Panc1 (cell line): ENCODE measurements at regions not wholly inside any gene's neighbourhood (a gene's known extent, or its start where the extent isn't known, plus 50 kb on each side); places are given as distances from the start of the nearest gene placed in this dataset.

ENCODE experiments used
- CTCF ChIP-seq: fragments of 450-650 bp; IDR thresholded peaks from 2 replicates; pipeline ENCODE4 v1.5.1; 2017; ENCODE audit warnings: mild to moderate bottlenecking
- POLR2AphosphoS5 ChIP-seq: IDR thresholded peaks from 2 replicates; pipeline ENCODE4 v1.6.1; 2012; ENCODE audit warnings: mild to moderate bottlenecking, low read depth, low read length, moderate library complexity
- REST ChIP-seq, 2 experiments: IDR thresholded peaks; 2 replicates each; pipeline ENCODE4 v1.6.1; 2011 to 2012; ENCODE audit warnings: low read depth in 2 of 2, control low read depth in 1 of 2, low read length in 1 of 2, mild to moderate bottlenecking in 1 of 2, moderate library complexity in 1 of 2; ENCODE audit not compliant: insufficient read depth in 1 of 2
- SIN3A ChIP-seq: IDR thresholded peaks from 2 replicates; pipeline ENCODE4 v1.6.1; 2012; ENCODE audit warnings: low read depth, mild to moderate bottlenecking, low read length, moderate library complexity, borderline replicate concordance; ENCODE audit not compliant: insufficient read depth
- TCF7L2 ChIP-seq: IDR thresholded peaks from 2 replicates; pipeline ENCODE4 v1.6.1; 2011; ENCODE audit warnings: mild to moderate bottlenecking, low read depth, low read length, inconsistent platforms

GRCh38 chr3:194233150-194233549 lies 97.2 kb downstream of the HES1 start:
- TF ChIP-seq POLR2AphosphoS5 (no peak), CTCF (no peak), REST (IDR thresholded peaks at IDR 0.05; ENCODE audit: insufficient read depth in 1 of 2, low read depth in 2 of 2, low read length in 1 of 2) (no peak), TCF7L2 (no peak), SIN3A (no peak)
